GM12872 (cell line): ENCODE measurements at regions not wholly inside any gene's neighbourhood (a gene's known extent, or its start where the extent isn't known, plus 50 kb on each side); places are given as distances from the start of the nearest gene placed in this dataset.

Source experiments
- TF ChIP-seq, protein P1 (sequence below): IDR thresholded peaks from 3 replicates; pipeline ENCODE4 v1.5.1; 2011; ENCODE audit warnings: low read depth, mild to moderate bottlenecking, low read length, moderate library complexity; ENCODE audit not compliant: insufficient read depth

GRCh38 chr18:78601349-78601748 lies 378.3 kb upstream of the SALL3 start:
- TF ChIP-seq, protein P1, sequence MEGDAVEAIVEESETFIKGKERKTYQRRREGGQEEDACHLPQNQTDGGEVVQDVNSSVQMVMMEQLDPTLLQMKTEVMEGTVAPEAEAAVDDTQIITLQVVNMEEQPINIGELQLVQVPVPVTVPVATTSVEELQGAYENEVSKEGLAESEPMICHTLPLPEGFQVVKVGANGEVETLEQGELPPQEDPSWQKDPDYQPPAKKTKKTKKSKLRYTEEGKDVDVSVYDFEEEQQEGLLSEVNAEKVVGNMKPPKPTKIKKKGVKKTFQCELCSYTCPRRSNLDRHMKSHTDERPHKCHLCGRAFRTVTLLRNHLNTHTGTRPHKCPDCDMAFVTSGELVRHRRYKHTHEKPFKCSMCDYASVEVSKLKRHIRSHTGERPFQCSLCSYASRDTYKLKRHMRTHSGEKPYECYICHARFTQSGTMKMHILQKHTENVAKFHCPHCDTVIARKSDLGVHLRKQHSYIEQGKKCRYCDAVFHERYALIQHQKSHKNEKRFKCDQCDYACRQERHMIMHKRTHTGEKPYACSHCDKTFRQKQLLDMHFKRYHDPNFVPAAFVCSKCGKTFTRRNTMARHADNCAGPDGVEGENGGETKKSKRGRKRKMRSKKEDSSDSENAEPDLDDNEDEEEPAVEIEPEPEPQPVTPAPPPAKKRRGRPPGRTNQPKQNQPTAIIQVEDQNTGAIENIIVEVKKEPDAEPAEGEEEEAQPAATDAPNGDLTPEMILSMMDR, result no peak

DNA sequence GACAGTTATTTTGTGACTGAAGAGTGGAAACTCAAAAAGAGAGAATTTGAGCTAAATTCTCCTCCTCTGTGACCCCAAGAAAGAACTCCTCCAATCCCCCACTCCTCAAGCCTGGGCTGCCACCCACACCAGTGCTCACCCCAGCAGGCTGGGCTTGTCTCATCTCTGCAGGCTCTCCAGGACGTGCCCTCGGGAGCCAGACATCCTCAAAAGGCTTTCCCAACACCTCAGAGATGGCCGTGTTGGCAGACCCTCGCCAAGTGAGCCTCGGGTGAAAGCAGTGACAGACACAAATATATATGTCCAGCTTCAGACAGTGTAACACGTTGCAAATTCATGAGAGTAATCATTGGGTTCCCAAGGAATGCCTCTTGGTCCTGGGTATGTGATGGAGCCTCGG lies 377.7 kb upstream of the SALL3 start:
- TF ChIP-seq, protein P1, result no peak

DNA sequence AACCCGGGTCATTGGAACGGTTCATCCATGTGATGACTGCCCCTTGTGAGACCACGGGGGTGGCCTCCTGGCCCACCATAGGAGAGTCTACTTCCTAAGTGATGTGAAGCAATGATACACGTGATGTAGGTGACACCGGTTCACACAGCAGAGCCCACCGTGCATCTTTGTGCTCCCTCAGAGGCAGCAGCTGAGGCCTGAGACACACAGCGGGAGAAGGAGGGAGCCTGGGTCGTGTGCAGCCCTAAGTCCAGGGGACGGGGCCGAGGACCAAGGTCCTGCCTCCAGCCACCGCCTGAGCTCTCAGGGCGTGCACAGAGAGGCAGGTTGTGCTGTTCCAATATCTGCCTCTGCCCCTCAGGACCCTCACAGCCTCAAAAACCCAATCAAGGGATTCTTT lies 377.2 kb upstream of the SALL3 start:
- TF ChIP-seq, protein P1, result no peak

DNA sequence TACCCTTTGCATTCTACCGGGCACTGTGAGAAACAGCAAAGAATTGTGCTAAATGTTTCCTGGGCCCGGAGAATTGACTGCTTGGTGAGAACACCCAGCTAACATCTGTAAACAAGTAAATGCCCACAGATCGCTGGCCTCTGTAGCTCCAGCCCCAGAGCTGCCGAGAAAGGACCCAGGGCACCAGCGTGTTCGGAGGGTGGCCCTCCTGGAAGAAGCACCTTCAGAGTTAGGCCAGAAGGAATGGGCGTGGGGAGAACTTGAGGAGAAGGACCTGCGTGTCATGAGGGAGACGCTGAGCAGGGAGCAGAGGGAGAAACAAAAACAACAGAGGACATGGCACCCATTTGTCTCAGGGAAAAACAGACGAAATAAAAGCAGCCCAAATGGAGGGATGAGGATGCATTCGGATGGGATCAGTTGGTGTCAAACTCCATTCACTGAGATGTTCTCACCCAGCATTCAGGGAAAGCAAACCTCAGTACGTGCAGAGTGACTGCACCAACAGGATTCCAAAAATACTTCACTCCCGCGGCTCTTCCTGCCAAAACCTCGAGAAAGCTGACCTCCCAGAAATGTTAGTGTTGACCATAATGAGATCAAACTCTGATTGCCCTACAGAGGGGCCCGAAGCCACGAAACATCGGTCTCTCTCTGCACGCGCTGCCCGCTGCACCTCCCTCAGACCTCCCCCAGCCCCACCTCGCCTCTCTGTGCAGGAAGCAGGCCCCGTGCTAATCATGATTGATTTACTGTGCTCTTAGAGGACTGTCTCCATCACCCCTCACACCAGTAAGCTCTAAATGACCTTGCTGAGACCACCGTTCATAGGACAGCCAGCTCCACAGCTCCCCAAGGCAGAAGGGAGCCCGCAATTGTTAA lies 376.3 kb upstream of the SALL3 start:
- TF ChIP-seq, protein P1, result no peak

- TF ChIP-seq, protein P1, result no peak
These were observed 374.4 kb upstream of the SALL3 start for GRCh38 chr18:78605255-78605654.

DNA sequence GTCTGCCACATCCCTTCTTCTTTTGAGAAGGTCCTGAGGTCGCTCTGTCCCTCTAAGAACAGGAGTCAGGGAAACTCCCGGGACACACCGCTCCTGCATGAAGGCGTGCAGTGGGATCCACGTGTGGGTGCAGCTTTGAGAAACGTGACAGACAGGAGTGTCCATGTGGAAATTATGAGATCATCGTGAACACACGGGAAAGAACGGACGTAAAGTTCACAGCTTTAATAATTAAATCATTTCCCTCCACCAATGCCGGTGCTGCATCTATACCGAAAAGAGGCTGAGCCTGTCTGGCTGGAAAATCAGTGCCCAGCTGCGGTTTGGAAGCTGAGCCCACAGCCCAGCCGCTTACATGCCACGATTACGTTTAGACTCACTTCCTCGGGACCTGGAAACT lies 372.4 kb upstream of the SALL3 start:
- TF ChIP-seq, protein P1, result no peak

DNA sequence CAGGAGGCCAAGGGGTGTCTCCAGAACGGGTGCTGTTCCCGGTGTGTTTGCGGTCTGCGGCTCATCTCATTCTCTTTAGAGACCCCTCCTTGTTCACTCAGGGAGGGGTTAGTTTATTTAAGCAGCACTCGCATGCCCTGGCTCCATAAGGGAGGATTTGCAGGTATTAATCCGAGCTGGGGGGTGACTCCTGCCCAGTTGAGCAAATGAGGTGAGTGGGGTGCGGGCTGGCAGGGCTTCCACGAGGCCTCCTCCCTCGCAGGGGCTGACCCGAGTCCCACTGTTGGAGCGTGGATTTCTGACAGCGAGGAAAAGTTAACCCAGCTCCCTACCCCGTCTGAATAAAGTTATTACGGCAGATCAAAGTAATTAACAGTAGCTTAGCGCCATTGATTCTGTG lies 371.8 kb upstream of the SALL3 start:
- TF ChIP-seq, protein P1, result no peak
